HCT116 (cell line): ENCODE measurements at regions not wholly inside any gene's neighbourhood (a gene's known extent, or its start where the extent isn't known, plus 50 kb on each side); places are given as distances from the start of the nearest gene placed in this dataset.

ENCODE experiments used
- ATAC-seq: fragments of 200-7000 bp; cut with Tn5 transposase; 2 replicates; pipeline ENCODE4 v1.9.1; 2020; ENCODE audit warnings: mild to moderate bottlenecking, moderate library complexity
- BruUV-seq: library from RNA; stranded (reverse); fragments of 400-500 nt; replicated peaks from 2 replicates; lab custom pipeline; 2021; lab: Mats Ljungman, UMichigan
- CTCF ChIA-PET: fragments of 300-600 bp; sonication (Branson Sonifier 250); formaldehyde crosslinking; loops from one replicate; lab custom pipeline; 2021; ENCODE audit warnings: antibody characterized with exemption; lab: Charles Lee
- POLR2A ChIA-PET: fragments of 300-600, 350-600 bp; sonication (Branson Sonifier 250); formaldehyde crosslinking; loops from one replicate; lab custom pipeline; 2021; ENCODE audit warnings: antibody characterized with exemption; lab: Charles Lee
- RAD21 ChIA-PET, 2 experiments: fragments of 300-600 bp; sonication (Branson Sonifier 250); formaldehyde crosslinking; loops; one replicate each; lab custom pipeline; 2023; ENCODE audit warnings: low total read pairs in 2 of 2; ENCODE audit not compliant: uncharacterized antibody in 2 of 2, unreplicated experiment in 2 of 2, low non-redundant PET in 1 of 2; lab: Charles Lee
- DNase-seq: peaks from one replicate; pipeline ENCODE4 v3.0.0-alpha.2; 2010; ENCODE audit warnings: low read depth, low spot score
- H2AFZ ChIP-seq: fragments of 200-600 bp; shearing (Covaris generic), sonication (generic); 2 replicates; pipeline ENCODE4 v1.6.1; 2017; ENCODE audit warnings: low read depth, mixed run types, mixed read lengths, antibody characterized with exemption, low read length; ENCODE audit not compliant: poor library complexity, severe bottlenecking
- H3K27ac ChIP-seq: 2 replicates; pipeline ENCODE4 v1.5.1; 2012; ENCODE audit warnings: low read depth, low read length
- H3K27me3 ChIP-seq: fragments of 200-600 bp; sonication (generic); 2 replicates; pipeline ENCODE4 v1.6.1; 2016; ENCODE audit warnings: mixed run types, low read length, mixed read lengths; ENCODE audit not compliant: insufficient read depth
- H3K36me3 ChIP-seq, 2 experiments: fragments of 200-500 bp in 1 of 2; fragments of 200-600 bp in 1 of 2; sonication (Bioruptor generic) in 1 of 2; sonication (generic) in 1 of 2; 2 replicates each; pipeline versions ENCODE4 v1.5.1 to v1.6.1; 2014 to 2016; ENCODE audit warnings: low read length in 2 of 2, inconsistent platforms in 1 of 2, mixed read lengths in 1 of 2, mixed run types in 1 of 2; ENCODE audit not compliant: insufficient read depth in 2 of 2, control insufficient read depth in 1 of 2
- H3K4me1 ChIP-seq, 2 experiments: fragments of 200-600 bp in 1 of 2; sonication (generic) in 1 of 2; 2 replicates each; pipeline versions ENCODE4 v1.5.1 to v1.6.1; 2012 to 2017; ENCODE audit warnings: low read length in 2 of 2, inconsistent platforms in 1 of 2, mild to moderate bottlenecking in 1 of 2, mixed read lengths in 1 of 2, mixed run types in 1 of 2, moderate library complexity in 1 of 2; ENCODE audit not compliant: insufficient read depth in 2 of 2, control insufficient read depth in 1 of 2
- H3K4me2 ChIP-seq: fragments of 200-600 bp; sonication (generic); 2 replicates; pipeline ENCODE4 v1.6.1; 2017; ENCODE audit warnings: mixed run types, low read length, mixed read lengths
- H3K4me3 ChIP-seq, 2 experiments: fragments of 200-600 bp in 1 of 2; sonication (generic) in 1 of 2; replicated peaks in 1 of 2; 2 replicates each; pipeline ENCODE4 v1.5.1; 2011 to 2016; ENCODE audit warnings: low read length in 2 of 2, control low read depth in 1 of 2, low read depth in 1 of 2, mild to moderate bottlenecking in 1 of 2, mixed read lengths in 1 of 2, mixed run types in 1 of 2
- H3K79me2 ChIP-seq: fragments of 200-600 bp; sonication (generic); 2 replicates; pipeline ENCODE4 v1.6.1; 2017; ENCODE audit warnings: mild to moderate bottlenecking, mixed run types, low read length, moderate library complexity, mixed read lengths; ENCODE audit not compliant: insufficient read depth
- H3K9ac ChIP-seq: fragments of 200-600 bp; sonication (generic); 2 replicates; pipeline ENCODE4 v1.6.1; 2016; ENCODE audit warnings: low read length, mixed read lengths
- H3K9me2 ChIP-seq: fragments of 200-600 bp; sonication (generic), shearing (Covaris generic); 2 replicates; pipeline ENCODE4 v1.6.1; 2017; ENCODE audit warnings: mixed run types, mild to moderate bottlenecking, moderate library complexity; ENCODE audit not compliant: insufficient read depth
- H3K9me3 ChIP-seq, 2 experiments: fragments of 200-500 bp in 1 of 2; fragments of 200-600 bp in 1 of 2; sonication (Bioruptor generic) in 1 of 2; sonication (generic) in 1 of 2; 2 replicates each; pipeline ENCODE4 v1.6.1; 2014 to 2017; ENCODE audit warnings: low read length in 2 of 2, mixed read lengths in 2 of 2, inconsistent platforms in 1 of 2, low read depth in 1 of 2, mild to moderate bottlenecking in 1 of 2, mixed run types in 1 of 2, moderate library complexity in 1 of 2; ENCODE audit not compliant: control insufficient read depth in 1 of 2, insufficient read depth in 1 of 2
- H4K20me1 ChIP-seq: fragments of 200-600 bp; sonication (generic), shearing (Covaris generic); 2 replicates; pipeline ENCODE4 v1.6.1; 2017; ENCODE audit warnings: mixed run types, mild to moderate bottlenecking, moderate library complexity; ENCODE audit not compliant: insufficient read depth
- CBX3 ChIP-seq: IDR thresholded peaks from 2 replicates; pipeline ENCODE4 v1.6.1; 2012; ENCODE audit warnings: low read depth
- EGR1 ChIP-seq: IDR thresholded peaks from 2 replicates; pipeline ENCODE4 v1.6.1; 2012; ENCODE audit warnings: low read depth
- EZH2phosphoT487 ChIP-seq: fragments of 200-600 bp; IDR thresholded peaks from 2 replicates; pipeline ENCODE4 v1.6.1; 2018; ENCODE audit warnings: antibody characterized with exemption, borderline replicate concordance
- FOSL1 ChIP-seq: IDR thresholded peaks from 2 replicates; pipeline ENCODE4 v1.6.1; 2012; ENCODE audit warnings: low read depth
- JUND ChIP-seq: IDR thresholded peaks from 2 replicates; pipeline ENCODE4 v1.6.1; 2012
- POLR2A ChIP-seq: IDR thresholded peaks from 2 replicates; pipeline ENCODE4 v1.7.0; 2011; ENCODE audit warnings: borderline replicate concordance; ENCODE audit not compliant: insufficient read depth, insufficient read length; ENCODE audit errors: extremely low read depth
- RAD21 ChIP-seq: IDR thresholded peaks from 2 replicates; pipeline ENCODE4 v1.6.1; 2012; ENCODE audit warnings: low read depth, mild to moderate bottlenecking
- SP1 ChIP-seq: IDR thresholded peaks from 2 replicates; pipeline ENCODE4 v1.6.1; 2012; ENCODE audit warnings: low read depth
- SRF ChIP-seq: IDR thresholded peaks from 2 replicates; pipeline ENCODE4 v1.6.1; 2012; ENCODE audit warnings: low read depth
- TCF7L2 ChIP-seq: IDR thresholded peaks from 2 replicates; pipeline ENCODE4 v1.7.0; 2011; ENCODE audit warnings: borderline replicate concordance, inconsistent platforms; ENCODE audit not compliant: insufficient read depth, insufficient read length; ENCODE audit errors: extremely low read depth
- intact Hi-C: fragments of 100-400 bp; cut with micrococcal nuclease; formaldehyde crosslinking; loops from 2 replicates; pipeline ENCODE4 v1.10.0; 2022
- TF ChIP-seq, protein P1 (sequence below): IDR thresholded peaks from 2 replicates; pipeline ENCODE4 v1.6.1; 2011; ENCODE audit warnings: mild to moderate bottlenecking, low read length, moderate library complexity; ENCODE audit not compliant: insufficient replicate concordance; ENCODE audit errors: extremely low read depth
- TF ChIP-seq, protein P2 (sequence below): IDR thresholded peaks from 2 replicates; pipeline ENCODE4 v1.6.1; 2012
- TF ChIP-seq, protein P3 (sequence below), 3 experiments: fragments of 200-600 bp in 1 of 3; sonication (generic) in 1 of 3; IDR thresholded peaks in 2 of 3; conservative IDR thresholded peaks in 1 of 3; 2 replicates each; pipeline ENCODE4 v1.5.1; 2012 to 2017; ENCODE audit warnings: low read depth in 2 of 3, low read length in 2 of 3, antibody characterized with exemption in 1 of 3, borderline replicate concordance in 1 of 3, control low read depth in 1 of 3, mild to moderate bottlenecking in 1 of 3, mixed read lengths in 1 of 3, mixed run types in 1 of 3, moderate library complexity in 1 of 3; ENCODE audit not compliant: insufficient read depth in 1 of 3

DNA sequence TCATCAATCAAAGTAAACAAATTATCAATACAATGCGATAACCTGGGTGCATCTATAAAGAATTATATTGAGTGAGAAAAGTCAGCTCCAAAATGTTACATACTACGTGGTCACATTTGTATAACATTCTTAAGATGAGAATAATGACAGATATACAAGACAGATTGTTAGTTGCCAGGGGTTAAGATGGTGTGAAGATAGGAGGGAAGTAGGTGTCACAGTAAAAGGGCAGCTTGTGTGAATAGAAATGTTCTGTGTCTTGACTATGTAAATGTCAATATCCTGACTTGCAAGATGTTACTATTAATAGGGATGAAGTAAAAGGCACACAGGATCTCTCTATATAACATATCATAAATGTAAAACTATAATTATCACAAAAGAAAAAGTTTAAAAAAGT is 611.2 kb upstream of the SPRY2 start:
- no peak overlapping the region for H3K27ac ChIP-seq
- no peaks in the 10 kb centered on the region for H4K20me1 ChIP-seq
- ATAC-seq (no peak), DNase-seq (no peak)
- H3K4me3 ChIP-seq, result no peak overlapping the region
- no peaks in the 10 kb centered on the region for H3K9me2 ChIP-seq
- CTCF ChIA-PET, result no interaction called here
- H3K9ac ChIP-seq, result no peak overlapping the region
- intact Hi-C loops, result no loop called here
- no peak for TF ChIP-seq TCF7L2
- TF ChIP-seq POLR2A, result no peak
- TF ChIP-seq EZH2phosphoT487, result no peak
- TF ChIP-seq, protein P1, sequence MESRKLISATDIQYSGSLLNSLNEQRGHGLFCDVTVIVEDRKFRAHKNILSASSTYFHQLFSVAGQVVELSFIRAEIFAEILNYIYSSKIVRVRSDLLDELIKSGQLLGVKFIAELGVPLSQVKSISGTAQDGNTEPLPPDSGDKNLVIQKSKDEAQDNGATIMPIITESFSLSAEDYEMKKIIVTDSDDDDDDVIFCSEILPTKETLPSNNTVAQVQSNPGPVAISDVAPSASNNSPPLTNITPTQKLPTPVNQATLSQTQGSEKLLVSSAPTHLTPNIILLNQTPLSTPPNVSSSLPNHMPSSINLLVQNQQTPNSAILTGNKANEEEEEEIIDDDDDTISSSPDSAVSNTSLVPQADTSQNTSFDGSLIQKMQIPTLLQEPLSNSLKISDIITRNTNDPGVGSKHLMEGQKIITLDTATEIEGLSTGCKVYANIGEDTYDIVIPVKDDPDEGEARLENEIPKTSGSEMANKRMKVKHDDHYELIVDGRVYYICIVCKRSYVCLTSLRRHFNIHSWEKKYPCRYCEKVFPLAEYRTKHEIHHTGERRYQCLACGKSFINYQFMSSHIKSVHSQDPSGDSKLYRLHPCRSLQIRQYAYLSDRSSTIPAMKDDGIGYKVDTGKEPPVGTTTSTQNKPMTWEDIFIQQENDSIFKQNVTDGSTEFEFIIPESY, result no peak
- TF ChIP-seq, protein P2, sequence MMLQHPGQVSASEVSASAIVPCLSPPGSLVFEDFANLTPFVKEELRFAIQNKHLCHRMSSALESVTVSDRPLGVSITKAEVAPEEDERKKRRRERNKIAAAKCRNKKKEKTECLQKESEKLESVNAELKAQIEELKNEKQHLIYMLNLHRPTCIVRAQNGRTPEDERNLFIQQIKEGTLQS, result no peak
- no peak for TF ChIP-seq EGR1
- TF ChIP-seq JUND, result no peak
- TF ChIP-seq RAD21, result no peak
- no peak for TF ChIP-seq SP1
- TF ChIP-seq FOSL1, result no peak
- TF ChIP-seq, protein P3, sequence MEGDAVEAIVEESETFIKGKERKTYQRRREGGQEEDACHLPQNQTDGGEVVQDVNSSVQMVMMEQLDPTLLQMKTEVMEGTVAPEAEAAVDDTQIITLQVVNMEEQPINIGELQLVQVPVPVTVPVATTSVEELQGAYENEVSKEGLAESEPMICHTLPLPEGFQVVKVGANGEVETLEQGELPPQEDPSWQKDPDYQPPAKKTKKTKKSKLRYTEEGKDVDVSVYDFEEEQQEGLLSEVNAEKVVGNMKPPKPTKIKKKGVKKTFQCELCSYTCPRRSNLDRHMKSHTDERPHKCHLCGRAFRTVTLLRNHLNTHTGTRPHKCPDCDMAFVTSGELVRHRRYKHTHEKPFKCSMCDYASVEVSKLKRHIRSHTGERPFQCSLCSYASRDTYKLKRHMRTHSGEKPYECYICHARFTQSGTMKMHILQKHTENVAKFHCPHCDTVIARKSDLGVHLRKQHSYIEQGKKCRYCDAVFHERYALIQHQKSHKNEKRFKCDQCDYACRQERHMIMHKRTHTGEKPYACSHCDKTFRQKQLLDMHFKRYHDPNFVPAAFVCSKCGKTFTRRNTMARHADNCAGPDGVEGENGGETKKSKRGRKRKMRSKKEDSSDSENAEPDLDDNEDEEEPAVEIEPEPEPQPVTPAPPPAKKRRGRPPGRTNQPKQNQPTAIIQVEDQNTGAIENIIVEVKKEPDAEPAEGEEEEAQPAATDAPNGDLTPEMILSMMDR (IDR thresholded peaks at IDR 0.05 in 2 of 3, conservative IDR thresholded peaks at IDR 0.05 in 1 of 3; ENCODE audit: borderline replicate concordance in 1 of 3, insufficient read depth in 1 of 3, low read depth in 2 of 3, low read length in 2 of 3), result no peak
- TF ChIP-seq CBX3, result no peak
- TF ChIP-seq SRF, result no peak
- RAD21 ChIA-PET, result no interaction called here
- no peaks in the 10 kb centered on the region for H3K9me3 ChIP-seq
- BruUV-seq, result no TSS peak
- no peaks in the 10 kb centered on the region for H3K79me2 ChIP-seq
- H3K36me3 ChIP-seq, result no peaks in the 10 kb centered on the region
- no peaks in the 10 kb centered on the region for H3K4me1 ChIP-seq
- H2AFZ ChIP-seq, result no peak overlapping the region
- H3K4me2 ChIP-seq, result no peak overlapping the region
- POLR2A ChIA-PET, result no interaction called here
- no peaks in the 10 kb centered on the region for H3K27me3 ChIP-seq
